ENCODE measurements at regions not wholly inside any gene's neighbourhood (a gene's known extent, or its start where the extent isn't known, plus 50 kb on each side); places are given as distances from the start of the nearest gene placed in this dataset.

GRCh38 chr3:59593380-59593779, 543.6 kb upstream of the CFAP20DC start:
- no peak for TF ChIP-seq REST (IDR thresholded peaks at IDR 0.05; ENCODE audit: insufficient read depth in 1 of 2, low read depth in 2 of 2, low read length in 2 of 2)
- TF ChIP-seq POLR2AphosphoS5 (IDR thresholded peaks at IDR 0.05; ENCODE audit: low read depth, low read length): no peak
- no peak for TF ChIP-seq SIN3A (IDR thresholded peaks at IDR 0.05; ENCODE audit: borderline replicate concordance, insufficient read depth, low read length)
- no peak for TF ChIP-seq TAF1 (IDR thresholded peaks at IDR 0.05; ENCODE audit: borderline replicate concordance, insufficient read depth, low read length)
- TF ChIP-seq FOXP2 (optimal IDR thresholded peaks at IDR 0.05; ENCODE audit: borderline replicate concordance, extremely low read depth, extremely low read length, insufficient read depth): no peak
